Stomach (tissue), 8 donors: ENCODE measurements at regions not wholly inside any gene's neighbourhood (a gene's known extent, or its start where the extent isn't known, plus 50 kb on each side); places are given as distances from the start of the nearest gene placed in this dataset.
"Not testable (repeated sequence)": the region's sequence is repeated elsewhere in the genome, so short reads cannot be mapped to it uniquely, and the experiment has no call there.

ENCODE experiments used
- DNase-seq, 2 donors: peaks; one replicate each; pipeline versions ENCODE4 v3.0.0 to v3.0.0-alpha.2; 2013 to 2019
- H3K27ac ChIP-seq, 5 donors: fragments of 200-600 bp in 4 of 5; sonication (generic) in 4 of 5; one replicate each; pipeline ENCODE4 v1.5.1; 2013 to 2019; ENCODE audit warnings: mild to moderate bottlenecking in 1 of 5, moderate library complexity in 1 of 5
- H3K27me3 ChIP-seq, 3 donors: fragments of 200-600 bp; sonication (generic); one replicate each; pipeline ENCODE4 v1.5.1; 2017 to 2019; ENCODE audit warnings: mixed run types in 1 of 3
- H3K36me3 ChIP-seq, 4 donors: fragments of 200-600 bp; sonication (generic); 1 replicate in 3 of 4; 2 replicates in 1 of 4; pipeline ENCODE4 v1.5.1; 2016 to 2019
- H3K4me1 ChIP-seq, 4 donors: fragments of 200-600 bp; sonication (generic); one replicate each; pipeline ENCODE4 v1.5.1; 2016 to 2019
- H3K4me3 ChIP-seq, 4 donors: fragments of 200-600 bp; sonication (generic) in 3 of 4; one replicate each; pipeline ENCODE4 v1.5.1; 2016 to 2019; ENCODE audit warnings: mild to moderate bottlenecking in 1 of 4
- H3K9me3 ChIP-seq, 4 donors: fragments of 200-600 bp; sonication (generic); one replicate each; pipeline ENCODE4 v1.5.1; 2016 to 2019
- EP300 ChIP-seq: sonication (generic); formaldehyde crosslinking; IDR thresholded peaks from one replicate; pipeline ENCODE4 v1.6.1; 2017; ENCODE audit warnings: antibody characterized with exemption
- POLR2A ChIP-seq, 4 donors: fragments of 450-650 bp; IDR thresholded peaks; one replicate each; pipeline ENCODE4 v1.6.1; 2016; ENCODE audit warnings: antibody characterized with exemption in 4 of 4, control low read depth in 2 of 4, mild to moderate bottlenecking in 1 of 4, moderate library complexity in 1 of 4
- POLR2AphosphoS5 ChIP-seq, 3 donors: sonication (generic); formaldehyde crosslinking; IDR thresholded peaks; one replicate each; pipeline ENCODE4 v1.6.1; 2016; ENCODE audit warnings: antibody characterized with exemption in 3 of 3
- WGBS, 5 donors: extraction: QIAGEN DNeasy Blood & Tissue Kit in 3 of 5; methylation state at CpG; one replicate each; pipeline versions ENCODE4 v1.1.5 to v1.1.7; 2013 to 2018; 5-methylcytosine and 5-hydroxymethylcytosine counted together
- intact Hi-C: fragments of 100-400 bp; cut with DNase I; formaldehyde crosslinking; loops from one replicate; pipeline ENCODE4 v1.15.1; 2023; ENCODE audit warnings: low total_unique reads
- TF ChIP-seq, protein P1 (sequence below), 7 experiments: fragments of 450-650 bp in 4 of 7; fragments of 200-600 bp in 3 of 7; sonication (generic) in 3 of 7; IDR thresholded peaks; one replicate each; pipeline ENCODE4 v1.5.1; 2016 to 2019; ENCODE audit warnings: antibody characterized with exemption in 7 of 7, control low read depth in 2 of 7, mild to moderate bottlenecking in 1 of 7
- donor health status: healthy with polysubstance abuse.
- donor health status: Bipolar disorder and iron deficiency.
- donor health status: healthy.

DNA sequence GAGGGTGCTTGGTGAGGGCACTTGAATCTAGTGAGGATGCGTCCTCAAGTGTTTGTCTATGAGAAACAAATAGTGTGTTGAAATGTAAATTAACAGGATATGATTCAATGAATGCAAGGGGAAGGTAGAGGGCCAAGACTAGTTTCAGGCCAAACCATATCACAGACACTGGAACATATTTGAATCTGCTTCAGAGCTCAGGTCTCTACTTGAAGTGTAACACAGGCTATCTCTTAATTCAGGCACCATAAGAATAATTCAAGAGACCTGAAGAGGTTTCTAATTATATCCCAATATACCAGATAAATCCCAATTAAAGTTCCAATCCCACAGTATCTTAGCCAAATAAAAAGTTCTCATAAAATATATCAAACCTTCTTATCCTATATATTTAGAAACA is 146.5 kb upstream of the INTU start:
- Histone ChIP-seq H3K9me3 (peaks cover 0 to 4% (median 0%) of the 10 kb centered on the region in 4 donors), H3K36me3 (no peaks in the 10 kb centered on the region), H3K4me1 (no peaks in the 10 kb centered on the region), H3K4me3 (no peak overlapping the region), H3K27me3 (no peaks in the 10 kb centered on the region), H3K27ac (no peak overlapping the region)
- WGBS, 5 donors, result 71 to 86% (median 77%) methylated on average over 1 of the region's 1 CpG
- DNase-seq, result no peak
- intact Hi-C loops, result no loop called here
- TF ChIP-seq EP300 (no peak), POLR2AphosphoS5 (IDR thresholded peaks at IDR 0.05) (no peak), POLR2A (IDR thresholded peaks at IDR 0.05) (no peak)
- TF ChIP-seq, protein P1, sequence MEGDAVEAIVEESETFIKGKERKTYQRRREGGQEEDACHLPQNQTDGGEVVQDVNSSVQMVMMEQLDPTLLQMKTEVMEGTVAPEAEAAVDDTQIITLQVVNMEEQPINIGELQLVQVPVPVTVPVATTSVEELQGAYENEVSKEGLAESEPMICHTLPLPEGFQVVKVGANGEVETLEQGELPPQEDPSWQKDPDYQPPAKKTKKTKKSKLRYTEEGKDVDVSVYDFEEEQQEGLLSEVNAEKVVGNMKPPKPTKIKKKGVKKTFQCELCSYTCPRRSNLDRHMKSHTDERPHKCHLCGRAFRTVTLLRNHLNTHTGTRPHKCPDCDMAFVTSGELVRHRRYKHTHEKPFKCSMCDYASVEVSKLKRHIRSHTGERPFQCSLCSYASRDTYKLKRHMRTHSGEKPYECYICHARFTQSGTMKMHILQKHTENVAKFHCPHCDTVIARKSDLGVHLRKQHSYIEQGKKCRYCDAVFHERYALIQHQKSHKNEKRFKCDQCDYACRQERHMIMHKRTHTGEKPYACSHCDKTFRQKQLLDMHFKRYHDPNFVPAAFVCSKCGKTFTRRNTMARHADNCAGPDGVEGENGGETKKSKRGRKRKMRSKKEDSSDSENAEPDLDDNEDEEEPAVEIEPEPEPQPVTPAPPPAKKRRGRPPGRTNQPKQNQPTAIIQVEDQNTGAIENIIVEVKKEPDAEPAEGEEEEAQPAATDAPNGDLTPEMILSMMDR (IDR thresholded peaks at IDR 0.05), result no peak

DNA sequence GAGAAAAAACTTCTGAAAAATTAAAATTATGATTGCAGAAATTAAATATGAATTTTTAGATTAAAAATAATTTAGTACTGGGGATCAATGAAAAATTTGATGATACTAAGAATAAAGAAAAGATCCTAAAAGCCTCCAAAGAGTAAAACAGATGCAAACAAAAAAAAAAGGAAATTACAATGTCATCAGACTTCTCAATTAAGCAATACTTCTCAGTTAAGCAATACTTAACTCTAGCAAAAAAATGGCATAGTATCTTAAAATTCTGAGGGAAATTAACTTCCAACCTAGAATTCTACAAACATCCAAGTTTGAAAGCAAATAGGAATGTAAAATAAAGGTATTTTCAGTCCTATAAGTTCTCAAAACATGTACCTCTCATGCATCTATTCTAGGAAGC is 141.2 kb upstream of the INTU start:
- intact Hi-C loops, result no loop called here
- TF ChIP-seq POLR2AphosphoS5 (IDR thresholded peaks at IDR 0.05), result no peak
- TF ChIP-seq, protein P1 (IDR thresholded peaks at IDR 0.05), result no peak
- no peak for TF ChIP-seq POLR2A (IDR thresholded peaks at IDR 0.05)
- no peak for TF ChIP-seq EP300
- Histone ChIP-seq H3K4me3 (no peak overlapping the region), H3K4me1 (no peaks in the 10 kb centered on the region), H3K36me3 (no peaks in the 10 kb centered on the region), H3K9me3 (peaks cover 0 to 4% (median 0%) of the 10 kb centered on the region in 4 donors), H3K27me3 (no peaks in the 10 kb centered on the region), H3K27ac (no peak overlapping the region)
- DNase-seq, result no peak

DNA sequence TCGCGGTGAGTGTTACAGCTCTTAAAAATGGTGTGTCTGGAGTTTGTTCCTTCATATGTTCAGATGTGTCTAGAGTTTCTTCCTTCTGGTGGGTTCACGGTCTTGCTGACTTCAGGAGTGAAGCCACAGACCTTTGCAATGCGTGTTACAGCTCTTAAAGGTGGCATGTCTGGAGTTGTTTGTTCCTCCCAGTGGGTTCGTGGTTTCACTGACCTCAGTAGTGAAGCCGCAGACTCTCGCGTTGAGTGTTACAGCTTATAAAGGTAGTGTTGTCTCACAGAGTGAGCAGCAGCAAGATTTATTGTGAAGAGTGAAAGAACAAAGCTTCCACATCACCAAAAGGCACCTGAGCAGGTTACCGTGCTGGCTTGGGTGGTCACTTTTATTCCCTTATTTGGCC is 135.9 kb upstream of the INTU start:
- intact Hi-C loops, H3K27ac ChIP-seq, H3K27me3 ChIP-seq, H3K4me3 ChIP-seq, DNase-seq, H3K9me3 ChIP-seq, H3K36me3 ChIP-seq, H3K4me1 ChIP-seq: not testable (repeated sequence)
- 81 to 89% (median 83%) methylated on average over 9 of the region's 9 CpGs for WGBS, 5 donors

DNA sequence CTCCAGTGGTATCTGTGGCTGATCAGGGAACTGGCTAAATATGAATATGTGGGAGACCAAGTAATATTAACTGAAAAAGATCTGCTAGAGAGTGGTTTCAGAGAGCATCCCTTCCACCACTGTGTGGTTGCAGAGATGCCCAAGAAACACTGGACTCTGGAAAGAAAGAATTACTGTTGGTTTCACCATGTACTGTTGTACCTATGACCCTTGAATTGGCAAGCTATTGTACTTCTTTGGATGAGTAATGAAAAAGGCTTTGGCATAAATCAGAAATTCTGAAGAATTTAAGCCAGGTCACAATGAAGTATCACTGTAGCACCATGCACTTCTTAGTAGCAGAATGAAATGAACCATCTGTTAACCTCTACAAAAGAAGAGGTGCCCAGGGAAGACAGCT is 134.4 kb upstream of the INTU start:
- no peak for DNase-seq
- H3K27ac ChIP-seq, result no peak overlapping the region
- H3K4me3 ChIP-seq, result no peak overlapping the region
- TF ChIP-seq POLR2A (IDR thresholded peaks at IDR 0.05) (no peak), EP300 (no peak), POLR2AphosphoS5 (IDR thresholded peaks at IDR 0.05) (no peak)
- TF ChIP-seq, protein P1 (IDR thresholded peaks at IDR 0.05), result no peak
- intact Hi-C loops, result no loop called here
- H3K27me3 ChIP-seq, result no peaks in the 10 kb centered on the region
- H3K9me3 ChIP-seq, result no peaks in the 10 kb centered on the region
- H3K4me1 ChIP-seq, result no peaks in the 10 kb centered on the region
- H3K36me3 ChIP-seq, result no peaks in the 10 kb centered on the region

DNA sequence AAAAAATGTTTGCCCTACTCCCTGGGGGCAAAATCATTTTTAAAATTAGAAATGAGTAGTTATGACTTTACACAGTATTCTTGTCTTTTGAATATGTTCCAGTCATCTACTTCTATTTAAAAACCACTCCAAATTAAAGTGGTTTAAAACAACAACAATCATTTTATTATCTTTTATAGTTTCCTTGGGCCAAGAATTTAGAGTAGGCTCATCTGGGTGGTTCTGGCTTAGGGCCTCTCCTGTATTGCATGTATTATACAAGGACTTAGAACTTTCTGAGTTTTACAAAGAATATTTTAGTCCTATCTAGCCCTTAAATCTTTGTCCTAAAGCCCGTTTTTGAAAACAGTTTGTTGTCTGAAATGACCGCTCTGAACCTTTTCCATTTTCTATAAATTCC is 132.5 kb upstream of the INTU start:
- Histone ChIP-seq H3K9me3 (no peaks in the 10 kb centered on the region), H3K36me3 (no peaks in the 10 kb centered on the region), H3K27me3 (no peaks in the 10 kb centered on the region), H3K4me3 (no peak overlapping the region), H3K4me1 (peaks cover 0 to 9% (median 6%) of the 10 kb centered on the region in 4 donors), H3K27ac (no peak overlapping the region)
- intact Hi-C loops, result no loop called here
- 80 to 92% (median 88%) methylated on average over 2 of the region's 2 CpGs for WGBS, 5 donors
- no peak for DNase-seq
- TF ChIP-seq, protein P1 (IDR thresholded peaks at IDR 0.05), result no peak
- TF ChIP-seq POLR2AphosphoS5 (IDR thresholded peaks at IDR 0.05) (no peak), POLR2A (IDR thresholded peaks at IDR 0.05) (no peak), EP300 (no peak)
